ENCODE measurements at regions not wholly inside any gene's neighbourhood (a gene's known extent, or its start where the extent isn't known, plus 50 kb on each side); places are given as distances from the start of the nearest gene placed in this dataset.

DNA sequence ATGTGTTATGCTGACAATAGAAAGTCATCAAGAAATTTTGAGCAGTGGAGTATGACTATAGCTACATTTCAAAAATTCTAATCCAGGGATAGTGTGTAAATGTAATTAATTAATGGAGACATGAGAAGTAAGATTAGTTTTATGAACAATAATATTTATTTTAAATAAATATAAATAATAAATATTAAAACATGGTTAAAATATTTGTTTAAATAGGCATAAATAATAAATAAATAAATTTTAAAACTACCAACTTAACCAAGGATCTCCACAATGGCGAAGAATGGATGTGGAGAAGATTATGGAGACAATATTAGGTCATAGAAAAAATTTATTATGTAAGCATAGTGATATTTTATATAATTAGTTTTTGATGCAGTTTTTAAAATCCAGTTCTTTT is 588.2 kb upstream of the NOVA1 start:
- Histone ChIP-seq H3K79me1 (ENCODE audit: low read depth, low read length) (no peaks in the 10 kb centered on the region), H2BK15ac (ENCODE audit: low read length) (no peak overlapping the region), H3K9ac (ENCODE audit: low read depth, low read length, poor library complexity) (no peak overlapping the region), H3K4me1 (ENCODE audit: control insufficient read depth in 2 of 2, insufficient read depth in 1 of 2, low read depth in 1 of 2, low read length in 2 of 2) (no peaks in the 10 kb centered on the region), H2BK120ac (ENCODE audit: low read depth, low read length) (no peak overlapping the region), H2BK5ac (ENCODE audit: low read length) (no peak overlapping the region), H3K9me3 (replicated peaks in 1 of 2; ENCODE audit: control insufficient read depth in 2 of 2, insufficient read depth in 1 of 2, low read depth in 1 of 2, low read length in 2 of 2) (no peaks in the 10 kb centered on the region), H3K14ac (ENCODE audit: low read length) (no peak overlapping the region), H3K4ac (ENCODE audit: low read length) (no peak overlapping the region), H4K91ac (ENCODE audit: low read depth, low read length, poor library complexity) (no peak overlapping the region), H2AFZ (ENCODE audit: low read length) (no peak overlapping the region), H3K4me3 (ENCODE audit: low read length in 2 of 2) (no peak overlapping the region), H3K4me2 (ENCODE audit: insufficient read depth, low read length, poor library complexity, severe bottlenecking) (no peak overlapping the region), H3K23ac (ENCODE audit: low read depth, low read length, poor library complexity) (no peak overlapping the region), H3K18ac (ENCODE audit: low read length) (no peak overlapping the region), H3K27me3 (ENCODE audit: control insufficient read depth in 3 of 3, insufficient read depth in 3 of 3, low read depth in 1 of 3, low read length in 3 of 3) (no peaks in the 10 kb centered on the region), H3K36me3 (replicated peaks in 1 of 2; ENCODE audit: control insufficient read depth in 2 of 2, insufficient read depth in 2 of 2, low read length in 2 of 2) (no peaks in the 10 kb centered on the region), H3K27ac (replicated peaks; ENCODE audit: low read length) (no peak overlapping the region), H2BK12ac (ENCODE audit: low read length) (no peak overlapping the region), H4K8ac (ENCODE audit: low read depth, low read length) (no peak overlapping the region), H2AK5ac (ENCODE audit: low read depth, low read length) (no peak overlapping the region)
- no peak for DNase-seq (ENCODE audit: low spot score)
- WGBS, 2 donors (ENCODE audit: extremely low coverage in 2 of 2, insufficient read length in 2 of 2, insufficient replicate concordance in 1 of 2) = no CpG with 5 or more reads among the region's 1 CpG

GRCh38 chr14:27187136-27187535 is 589.3 kb upstream of the NOVA1 start:
- no peaks in the 10 kb centered on the region for H3K27me3 ChIP-seq (ENCODE audit: control insufficient read depth in 3 of 3, insufficient read depth in 3 of 3, low read depth in 1 of 3, low read length in 3 of 3)
- H3K79me1 ChIP-seq (ENCODE audit: low read depth, low read length) = no peaks in the 10 kb centered on the region
- no peaks in the 10 kb centered on the region for H3K36me3 ChIP-seq (replicated peaks in 1 of 2; ENCODE audit: control insufficient read depth in 2 of 2, insufficient read depth in 2 of 2, low read length in 2 of 2)
- H3K4me1 ChIP-seq (ENCODE audit: control insufficient read depth in 2 of 2, insufficient read depth in 1 of 2, low read depth in 1 of 2, low read length in 2 of 2) = no peaks in the 10 kb centered on the region
- H3K18ac ChIP-seq (ENCODE audit: low read length) = no peak overlapping the region
- H3K9ac ChIP-seq (ENCODE audit: low read depth, low read length, poor library complexity) = no peak overlapping the region
- no peak overlapping the region for H3K27ac ChIP-seq (replicated peaks; ENCODE audit: low read length)
- H3K9me3 ChIP-seq (replicated peaks in 1 of 2; ENCODE audit: control insufficient read depth in 2 of 2, insufficient read depth in 1 of 2, low read depth in 1 of 2, low read length in 2 of 2) = no peaks in the 10 kb centered on the region
- H4K91ac ChIP-seq (ENCODE audit: low read depth, low read length, poor library complexity) = no peak overlapping the region
- DNase-seq (ENCODE audit: low spot score) = no peak
- H3K14ac ChIP-seq (ENCODE audit: low read length) = no peak overlapping the region
- no peak overlapping the region for H2AFZ ChIP-seq (ENCODE audit: low read length)
- H4K8ac ChIP-seq (ENCODE audit: low read depth, low read length) = no peak overlapping the region
- no peak overlapping the region for H2BK15ac ChIP-seq (ENCODE audit: low read length)
- H2AK5ac ChIP-seq (ENCODE audit: low read depth, low read length) = no peak overlapping the region
- H3K23ac ChIP-seq (ENCODE audit: low read depth, low read length, poor library complexity) = no peak overlapping the region
- no peak overlapping the region for H3K4me3 ChIP-seq (ENCODE audit: low read length in 2 of 2)
- no peak overlapping the region for H2BK120ac ChIP-seq (ENCODE audit: low read depth, low read length)
- H3K4me2 ChIP-seq (ENCODE audit: insufficient read depth, low read length, poor library complexity, severe bottlenecking) = no peak overlapping the region
- no peak overlapping the region for H2BK12ac ChIP-seq (ENCODE audit: low read length)
- H2BK5ac ChIP-seq (ENCODE audit: low read length) = no peak overlapping the region
- no peak overlapping the region for H3K4ac ChIP-seq (ENCODE audit: low read length)

- H2BK15ac ChIP-seq (ENCODE audit: low read length) = no peak overlapping the region
- no peak overlapping the region for H2BK12ac ChIP-seq (ENCODE audit: low read length)
- no peak overlapping the region for H3K4ac ChIP-seq (ENCODE audit: low read length)
- H4K91ac ChIP-seq (ENCODE audit: low read depth, low read length, poor library complexity) = no peak overlapping the region
- no peaks in the 10 kb centered on the region for H3K79me1 ChIP-seq (ENCODE audit: low read depth, low read length)
- H3K36me3 ChIP-seq (replicated peaks in 1 of 2; ENCODE audit: control insufficient read depth in 2 of 2, insufficient read depth in 2 of 2, low read length in 2 of 2) = no peaks in the 10 kb centered on the region
- no peak overlapping the region for H3K27ac ChIP-seq (replicated peaks; ENCODE audit: low read length)
- H3K27me3 ChIP-seq (ENCODE audit: control insufficient read depth in 3 of 3, insufficient read depth in 3 of 3, low read depth in 1 of 3, low read length in 3 of 3) = no peaks in the 10 kb centered on the region
- DNase-seq (ENCODE audit: low spot score) = no peak
- no peak overlapping the region for H2AK5ac ChIP-seq (ENCODE audit: low read depth, low read length)
- no peaks in the 10 kb centered on the region for H3K9me3 ChIP-seq (replicated peaks in 1 of 2; ENCODE audit: control insufficient read depth in 2 of 2, insufficient read depth in 1 of 2, low read depth in 1 of 2, low read length in 2 of 2)
- H2BK5ac ChIP-seq (ENCODE audit: low read length) = no peak overlapping the region
- no peak overlapping the region for H3K14ac ChIP-seq (ENCODE audit: low read length)
- no peak overlapping the region for H3K4me3 ChIP-seq (ENCODE audit: low read length in 2 of 2)
- no peaks in the 10 kb centered on the region for H3K4me1 ChIP-seq (ENCODE audit: control insufficient read depth in 2 of 2, insufficient read depth in 1 of 2, low read depth in 1 of 2, low read length in 2 of 2)
- H3K23ac ChIP-seq (ENCODE audit: low read depth, low read length, poor library complexity) = no peak overlapping the region
- no peak overlapping the region for H3K18ac ChIP-seq (ENCODE audit: low read length)
- WGBS, 2 donors (ENCODE audit: extremely low coverage in 2 of 2, insufficient read length in 2 of 2, insufficient replicate concordance in 1 of 2) = no CpG with 5 or more reads among the region's 1 CpG
- no peak overlapping the region for H3K4me2 ChIP-seq (ENCODE audit: insufficient read depth, low read length, poor library complexity, severe bottlenecking)
- no peak overlapping the region for H2BK120ac ChIP-seq (ENCODE audit: low read depth, low read length)
- H2AFZ ChIP-seq (ENCODE audit: low read length) = no peak overlapping the region
- no peak overlapping the region for H3K9ac ChIP-seq (ENCODE audit: low read depth, low read length, poor library complexity)
- H4K8ac ChIP-seq (ENCODE audit: low read depth, low read length) = no peak overlapping the region
Measured at GRCh38 chr14:27190296-27190695, 592.5 kb upstream of the NOVA1 start.

- Histone ChIP-seq H3K4ac (ENCODE audit: low read length) (no peak overlapping the region), H2BK12ac (ENCODE audit: low read length) (no peak overlapping the region)
- no CpG with 5 or more reads among the region's 2 CpGs for WGBS, 2 donors (ENCODE audit: extremely low coverage in 2 of 2, insufficient read length in 2 of 2, insufficient replicate concordance in 1 of 2)
Measured at GRCh38 chr14:27199272-27199671, 601.4 kb upstream of the NOVA1 start.

More at GRCh38 chr14:27199272-27199671, 601.4 kb upstream of the NOVA1 start:
- H3K36me3 ChIP-seq (replicated peaks in 1 of 2; ENCODE audit: control insufficient read depth in 2 of 2, insufficient read depth in 2 of 2, low read length in 2 of 2) = no peaks in the 10 kb centered on the region
- H3K9ac ChIP-seq (ENCODE audit: low read depth, low read length, poor library complexity) = no peak overlapping the region
- no peak overlapping the region for H3K4me3 ChIP-seq (ENCODE audit: low read length in 2 of 2)
- no peak overlapping the region for H2AK5ac ChIP-seq (ENCODE audit: low read depth, low read length)
- H3K9me3 ChIP-seq (replicated peaks in 1 of 2; ENCODE audit: control insufficient read depth in 2 of 2, insufficient read depth in 1 of 2, low read depth in 1 of 2, low read length in 2 of 2) = no peaks in the 10 kb centered on the region
- no peak overlapping the region for H2AFZ ChIP-seq (ENCODE audit: low read length)
- H3K18ac ChIP-seq (ENCODE audit: low read length) = no peak overlapping the region
- H3K79me1 ChIP-seq (ENCODE audit: low read depth, low read length) = no peaks in the 10 kb centered on the region
- no peak overlapping the region for H4K91ac ChIP-seq (ENCODE audit: low read depth, low read length, poor library complexity)
- H2BK15ac ChIP-seq (ENCODE audit: low read length) = no peak overlapping the region
- no peak overlapping the region for H3K14ac ChIP-seq (ENCODE audit: low read length)
- no peak overlapping the region for H2BK5ac ChIP-seq (ENCODE audit: low read length)
- no peaks in the 10 kb centered on the region for H3K4me1 ChIP-seq (ENCODE audit: control insufficient read depth in 2 of 2, insufficient read depth in 1 of 2, low read depth in 1 of 2, low read length in 2 of 2)
- no peak for DNase-seq (ENCODE audit: low spot score)
- H3K27me3 ChIP-seq (ENCODE audit: control insufficient read depth in 3 of 3, insufficient read depth in 3 of 3, low read depth in 1 of 3, low read length in 3 of 3) = no peaks in the 10 kb centered on the region
- H3K23ac ChIP-seq (ENCODE audit: low read depth, low read length, poor library complexity) = no peak overlapping the region
- no peak overlapping the region for H3K4me2 ChIP-seq (ENCODE audit: insufficient read depth, low read length, poor library complexity, severe bottlenecking)
- no peak overlapping the region for H2BK120ac ChIP-seq (ENCODE audit: low read depth, low read length)
- no peak overlapping the region for H3K27ac ChIP-seq (replicated peaks; ENCODE audit: low read length)
- no peak overlapping the region for H4K8ac ChIP-seq (ENCODE audit: low read depth, low read length)

Measured in neuronal stem cell (in vitro differentiated cells).